DOHH2 (cell line): ENCODE measurements at regions not wholly inside any gene's neighbourhood (a gene's known extent, or its start where the extent isn't known, plus 50 kb on each side); places are given as distances from the start of the nearest gene placed in this dataset.

Experiments used
- H3F3A ChIP-seq: fragments of 200-600 bp; sonication (generic), shearing (Covaris generic); 2 replicates; pipeline ENCODE4 v1.6.0; 2016; ENCODE audit warnings: antibody characterized with exemption, mild to moderate bottlenecking; ENCODE audit not compliant: control insufficient read depth, insufficient read depth
- H3K27ac ChIP-seq: fragments of 200-600 bp; sonication (generic); 2 replicates; pipeline ENCODE4 v1.5.1; 2014; ENCODE audit warnings: low read depth, mild to moderate bottlenecking, low read length, moderate library complexity
- H3K27me3 ChIP-seq: fragments of 200-600 bp; sonication (generic); 2 replicates; pipeline ENCODE4 v1.6.1; 2014; ENCODE audit warnings: mild to moderate bottlenecking, low read length, mixed read lengths; ENCODE audit not compliant: control insufficient read depth
- H3K36me3 ChIP-seq: fragments of 200-600 bp; sonication (generic); 2 replicates; pipeline ENCODE4 v1.6.1; 2014; ENCODE audit warnings: mild to moderate bottlenecking, low read length, moderate library complexity, mixed read lengths; ENCODE audit not compliant: control insufficient read depth
- H3K4me1 ChIP-seq: fragments of 200-600 bp; sonication (generic); 2 replicates; pipeline ENCODE4 v1.6.1; 2014; ENCODE audit warnings: mild to moderate bottlenecking, low read length, mixed read lengths; ENCODE audit not compliant: control insufficient read depth
- H3K4me2 ChIP-seq: fragments of 200-600 bp; sonication (generic); 2 replicates; pipeline ENCODE4 v1.6.0; 2014; ENCODE audit warnings: mild to moderate bottlenecking, low read length, moderate library complexity
- H3K4me3 ChIP-seq: fragments of 200-600 bp; sonication (generic); 2 replicates; pipeline ENCODE4 v1.5.1; 2014; ENCODE audit warnings: mild to moderate bottlenecking, low read length, mixed read lengths
- H3K79me2 ChIP-seq: fragments of 200-600 bp; sonication (generic); 2 replicates; pipeline ENCODE4 v1.6.1; 2014; ENCODE audit warnings: mild to moderate bottlenecking, low read length, mixed read lengths; ENCODE audit not compliant: control insufficient read depth
- H3K9me2 ChIP-seq: fragments of 200-600 bp; sonication (generic); replicated peaks from 2 replicates; pipeline ENCODE4 v1.6.1; 2014; ENCODE audit warnings: mild to moderate bottlenecking, low read length, mixed read lengths; ENCODE audit not compliant: control insufficient read depth
- H3K9me3 ChIP-seq: fragments of 200-600 bp; sonication (generic); 2 replicates; pipeline ENCODE4 v1.6.1; 2014; ENCODE audit warnings: antibody characterized with exemption, low read length, mixed read lengths; ENCODE audit not compliant: control insufficient read depth, insufficient read depth
- H4K20me1 ChIP-seq: fragments of 200-600 bp; sonication (generic); 2 replicates; pipeline ENCODE4 v1.6.0; 2014; ENCODE audit warnings: low read depth, mild to moderate bottlenecking, antibody characterized with exemption, low read length, moderate library complexity; ENCODE audit not compliant: control insufficient read depth, insufficient read depth
- EZH2phosphoT487 ChIP-seq: fragments of 200-600 bp; sonication (generic); IDR thresholded peaks from 2 replicates; pipeline ENCODE4 v1.6.1; 2017; ENCODE audit warnings: borderline replicate concordance, mild to moderate bottlenecking, antibody characterized with exemption, low read length, moderate library complexity, mixed read lengths
- TF ChIP-seq, protein P1 (sequence below): fragments of 200-600 bp; sonication (generic); IDR thresholded peaks from one replicate; pipeline ENCODE4 v1.5.1; 2014; ENCODE audit warnings: antibody characterized with exemption, mild to moderate bottlenecking, low read depth, low read length; ENCODE audit not compliant: poor library complexity, severe bottlenecking

DNA sequence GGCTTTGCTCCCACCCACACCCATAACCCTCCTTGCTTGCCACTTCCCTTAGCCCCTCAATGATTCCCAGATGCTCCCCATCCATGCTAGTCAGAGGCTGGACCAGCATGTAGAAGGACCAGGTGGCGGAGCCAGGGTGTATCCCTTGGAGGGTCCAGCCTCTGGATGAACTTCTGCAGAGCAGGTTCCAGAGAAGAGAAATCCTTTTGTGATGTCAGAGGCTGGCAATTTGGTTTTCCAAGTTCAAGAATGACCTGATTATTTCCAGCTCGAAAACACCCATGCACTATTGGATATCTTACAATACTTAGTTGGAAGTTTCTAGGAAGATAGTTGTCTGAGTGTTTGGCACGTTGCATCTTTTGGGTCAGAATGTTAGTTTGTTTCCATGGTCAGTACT lies 168.3 kb upstream of the RPS6KA3 start:
- no peak overlapping the region for H3K4me2 ChIP-seq
- H4K20me1 ChIP-seq: no peaks in the 10 kb centered on the region
- H3K4me3 ChIP-seq: no peak overlapping the region
- H3K9me3 ChIP-seq: no peaks in the 10 kb centered on the region
- H3K27ac ChIP-seq: no peak overlapping the region
- TF ChIP-seq, protein P1, sequence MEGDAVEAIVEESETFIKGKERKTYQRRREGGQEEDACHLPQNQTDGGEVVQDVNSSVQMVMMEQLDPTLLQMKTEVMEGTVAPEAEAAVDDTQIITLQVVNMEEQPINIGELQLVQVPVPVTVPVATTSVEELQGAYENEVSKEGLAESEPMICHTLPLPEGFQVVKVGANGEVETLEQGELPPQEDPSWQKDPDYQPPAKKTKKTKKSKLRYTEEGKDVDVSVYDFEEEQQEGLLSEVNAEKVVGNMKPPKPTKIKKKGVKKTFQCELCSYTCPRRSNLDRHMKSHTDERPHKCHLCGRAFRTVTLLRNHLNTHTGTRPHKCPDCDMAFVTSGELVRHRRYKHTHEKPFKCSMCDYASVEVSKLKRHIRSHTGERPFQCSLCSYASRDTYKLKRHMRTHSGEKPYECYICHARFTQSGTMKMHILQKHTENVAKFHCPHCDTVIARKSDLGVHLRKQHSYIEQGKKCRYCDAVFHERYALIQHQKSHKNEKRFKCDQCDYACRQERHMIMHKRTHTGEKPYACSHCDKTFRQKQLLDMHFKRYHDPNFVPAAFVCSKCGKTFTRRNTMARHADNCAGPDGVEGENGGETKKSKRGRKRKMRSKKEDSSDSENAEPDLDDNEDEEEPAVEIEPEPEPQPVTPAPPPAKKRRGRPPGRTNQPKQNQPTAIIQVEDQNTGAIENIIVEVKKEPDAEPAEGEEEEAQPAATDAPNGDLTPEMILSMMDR: no peak
- TF ChIP-seq EZH2phosphoT487: no peak
- no peaks in the 10 kb centered on the region for H3F3A ChIP-seq
- no peaks in the 10 kb centered on the region for H3K9me2 ChIP-seq
- no peaks in the 10 kb centered on the region for H3K79me2 ChIP-seq
- 0 out of 2 replicates have a peak, but pooled peaks cover 2% of the 10 kb centered on the region for H3K27me3 ChIP-seq
- no peaks in the 10 kb centered on the region for H3K4me1 ChIP-seq
- no peaks in the 10 kb centered on the region for H3K36me3 ChIP-seq

DNA sequence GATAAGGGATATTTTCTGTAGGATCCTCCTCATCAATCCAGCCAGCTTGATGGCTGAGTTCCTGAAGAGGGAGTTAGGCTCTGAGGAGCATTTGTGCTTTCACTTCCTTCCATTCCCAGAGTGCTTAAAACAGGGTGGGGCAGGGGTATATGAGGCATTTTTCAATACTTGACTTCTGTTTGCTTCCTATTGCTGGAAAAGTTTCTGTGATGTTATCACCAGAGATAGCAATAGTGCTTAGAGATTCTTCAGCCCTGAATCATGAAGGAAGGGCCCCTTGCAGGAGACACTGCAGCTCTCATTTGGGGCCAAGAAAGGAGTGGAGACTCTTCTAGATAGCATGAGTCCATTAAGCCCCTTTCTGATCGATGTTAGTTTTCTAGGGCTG lies 166.7 kb upstream of the RPS6KA3 start:
- Histone ChIP-seq H3K4me2 (no peak overlapping the region), H3K79me2 (no peaks in the 10 kb centered on the region), H3K27me3 (0 out of 2 replicates have a peak, but pooled peaks cover 2% of the 10 kb centered on the region), H3K36me3 (no peaks in the 10 kb centered on the region), H3K4me1 (no peaks in the 10 kb centered on the region), H4K20me1 (no peaks in the 10 kb centered on the region), H3K9me2 (no peaks in the 10 kb centered on the region), H3K9me3 (no peaks in the 10 kb centered on the region), H3K27ac (no peak overlapping the region), H3F3A (no peaks in the 10 kb centered on the region), H3K4me3 (no peak overlapping the region)
- TF ChIP-seq EZH2phosphoT487: no peak
- TF ChIP-seq, protein P1: no peak

DNA sequence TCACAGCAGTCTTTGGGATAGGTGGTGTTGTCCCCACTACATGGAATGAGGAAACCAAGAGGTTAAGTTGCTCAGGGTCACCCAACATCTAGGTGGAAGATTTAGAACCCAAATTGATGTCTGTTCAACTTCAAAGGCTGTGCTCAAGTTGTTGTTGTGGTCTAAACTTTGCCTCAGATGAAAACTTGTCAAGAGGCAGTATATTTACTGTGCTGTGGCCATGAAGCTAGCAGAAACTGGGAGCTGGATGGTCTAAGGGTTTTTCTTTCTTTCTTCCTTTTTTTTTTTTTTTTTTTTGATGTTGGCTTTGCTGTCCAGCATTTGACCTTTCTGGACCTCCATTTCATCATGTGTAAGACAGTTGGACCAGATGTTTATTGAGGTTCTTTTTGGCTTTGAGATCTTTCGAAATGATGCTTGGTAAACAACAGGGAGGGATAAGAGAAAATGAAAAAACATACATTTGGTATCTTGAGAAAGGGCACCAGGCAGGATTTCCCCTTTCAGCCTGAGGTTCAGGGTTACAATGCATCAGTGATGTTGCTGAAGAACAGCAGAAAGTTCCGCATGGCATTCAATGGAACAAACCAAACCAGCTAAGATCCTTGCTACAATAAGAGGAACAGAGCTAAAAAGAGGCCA lies 166.2 kb upstream of the RPS6KA3 start:
- no peak overlapping the region for H3K4me3 ChIP-seq
- TF ChIP-seq, protein P1: no peak
- TF ChIP-seq EZH2phosphoT487: no peak

More for the DNA sequence above, 166.2 kb upstream of the RPS6KA3 start:
- Histone ChIP-seq H3K79me2 (no peaks in the 10 kb centered on the region), H3K9me3 (no peaks in the 10 kb centered on the region), H3K4me2 (no peak overlapping the region), H3K4me1 (no peaks in the 10 kb centered on the region), H4K20me1 (no peaks in the 10 kb centered on the region), H3F3A (no peaks in the 10 kb centered on the region), H3K27ac (no peak overlapping the region), H3K9me2 (no peaks in the 10 kb centered on the region), H3K36me3 (no peaks in the 10 kb centered on the region), H3K27me3 (0 out of 2 replicates have a peak, but pooled peaks cover 2% of the 10 kb centered on the region)
